MM.1S (cell line): ENCODE measurements at regions not wholly inside any gene's neighbourhood (a gene's known extent, or its start where the extent isn't known, plus 50 kb on each side); places are given as distances from the start of the nearest gene placed in this dataset.

Experiments used
- EZH2 ChIP-seq: fragments of 300-600 bp; sonication (generic); optimal IDR thresholded peaks from 2 replicates; pipeline ENCODE3; 2017; ENCODE audit warnings: low read depth, mild to moderate bottlenecking, antibody characterized with exemption, low read length, mixed read lengths
- TF ChIP-seq, protein P1 (sequence below): fragments of 300-600 bp; sonication (generic); IDR thresholded peaks from 2 replicates; pipeline ENCODE4 v1.5.1; 2016; ENCODE audit warnings: antibody characterized with exemption, low read length, mixed read lengths

DNA sequence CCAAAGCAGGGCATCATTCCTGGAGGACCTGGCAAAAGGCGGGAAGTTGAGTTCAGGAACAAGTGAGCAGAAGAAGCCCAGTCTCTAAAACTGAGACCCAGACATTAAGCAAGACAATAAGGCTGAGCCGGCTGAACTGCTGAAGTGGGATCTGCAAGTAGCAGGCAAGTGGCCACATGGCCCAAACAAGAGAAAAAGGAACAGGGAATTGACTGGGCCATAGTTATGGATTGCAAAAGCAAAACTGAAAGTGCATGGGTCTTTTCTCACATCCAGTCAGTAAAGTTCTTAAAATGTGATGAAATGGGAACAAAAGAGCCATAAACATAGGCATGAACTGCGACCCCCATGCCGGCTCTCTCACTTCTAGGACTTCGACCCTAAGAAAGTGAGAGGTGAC lies 101.2 kb downstream of the SCN11A start:
- TF ChIP-seq, protein P1, sequence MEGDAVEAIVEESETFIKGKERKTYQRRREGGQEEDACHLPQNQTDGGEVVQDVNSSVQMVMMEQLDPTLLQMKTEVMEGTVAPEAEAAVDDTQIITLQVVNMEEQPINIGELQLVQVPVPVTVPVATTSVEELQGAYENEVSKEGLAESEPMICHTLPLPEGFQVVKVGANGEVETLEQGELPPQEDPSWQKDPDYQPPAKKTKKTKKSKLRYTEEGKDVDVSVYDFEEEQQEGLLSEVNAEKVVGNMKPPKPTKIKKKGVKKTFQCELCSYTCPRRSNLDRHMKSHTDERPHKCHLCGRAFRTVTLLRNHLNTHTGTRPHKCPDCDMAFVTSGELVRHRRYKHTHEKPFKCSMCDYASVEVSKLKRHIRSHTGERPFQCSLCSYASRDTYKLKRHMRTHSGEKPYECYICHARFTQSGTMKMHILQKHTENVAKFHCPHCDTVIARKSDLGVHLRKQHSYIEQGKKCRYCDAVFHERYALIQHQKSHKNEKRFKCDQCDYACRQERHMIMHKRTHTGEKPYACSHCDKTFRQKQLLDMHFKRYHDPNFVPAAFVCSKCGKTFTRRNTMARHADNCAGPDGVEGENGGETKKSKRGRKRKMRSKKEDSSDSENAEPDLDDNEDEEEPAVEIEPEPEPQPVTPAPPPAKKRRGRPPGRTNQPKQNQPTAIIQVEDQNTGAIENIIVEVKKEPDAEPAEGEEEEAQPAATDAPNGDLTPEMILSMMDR, result no peak
- TF ChIP-seq EZH2, result no peak
